Hematopoietic multipotent progenitor cell treated with erythropoietin and hydrocortisone succinate and interleukin-3 and kit ligand, for 15 days (in vitro differentiated cells): ENCODE measurements at regions not wholly inside any gene's neighbourhood (a gene's known extent, or its start where the extent isn't known, plus 50 kb on each side); places are given as distances from the start of the nearest gene placed in this dataset.
"Not testable (repeated sequence)": the region's sequence is repeated elsewhere in the genome, so short reads cannot be mapped to it uniquely, and the experiment has no call there.

Experiments used
- DNase-seq: peaks from one replicate; pipeline ENCODE4 v3.0.0-alpha.2; 2015; ENCODE audit warnings: low spot score

DNA sequence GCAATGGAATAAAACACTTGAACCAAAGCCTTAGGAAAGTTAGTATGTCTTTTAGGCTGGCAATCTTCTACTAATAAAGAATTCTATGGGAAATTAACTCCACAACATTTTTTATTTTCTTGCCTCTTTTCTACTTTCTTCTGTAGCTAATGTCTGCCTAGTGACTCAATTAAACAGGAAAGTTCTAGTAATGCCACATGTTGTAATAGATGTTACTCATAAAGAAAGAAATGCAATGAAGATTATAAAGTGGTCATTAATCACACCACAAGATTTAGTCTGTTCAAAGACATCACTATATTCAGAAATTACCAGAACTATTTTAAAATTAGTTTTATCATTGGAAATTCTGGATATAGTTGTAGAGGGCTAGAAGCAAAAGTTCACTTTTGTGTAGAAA is 329.7 kb downstream of the SI start:
- DNase-seq, result no peak

DNA sequence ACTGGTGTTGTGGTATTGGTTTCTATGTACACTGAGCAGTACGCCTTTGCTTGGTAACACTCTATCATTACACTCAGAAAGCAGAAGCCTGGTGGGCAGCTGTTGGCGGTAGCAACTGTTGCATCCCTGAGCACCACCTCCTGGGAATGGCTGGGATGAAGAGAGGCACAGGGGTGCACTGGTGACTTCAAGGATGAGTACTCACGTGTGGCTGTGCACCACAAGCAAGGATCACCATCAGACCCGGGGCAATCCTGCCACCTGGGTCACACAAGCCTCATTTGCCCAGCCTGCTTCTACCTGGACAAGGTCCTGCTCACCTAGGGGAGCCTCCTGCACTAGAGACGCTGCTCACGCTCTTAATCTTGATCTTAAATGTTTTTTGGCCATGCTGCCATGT is 336.4 kb downstream of the SI start:
- DNase-seq, result no peak

DNA sequence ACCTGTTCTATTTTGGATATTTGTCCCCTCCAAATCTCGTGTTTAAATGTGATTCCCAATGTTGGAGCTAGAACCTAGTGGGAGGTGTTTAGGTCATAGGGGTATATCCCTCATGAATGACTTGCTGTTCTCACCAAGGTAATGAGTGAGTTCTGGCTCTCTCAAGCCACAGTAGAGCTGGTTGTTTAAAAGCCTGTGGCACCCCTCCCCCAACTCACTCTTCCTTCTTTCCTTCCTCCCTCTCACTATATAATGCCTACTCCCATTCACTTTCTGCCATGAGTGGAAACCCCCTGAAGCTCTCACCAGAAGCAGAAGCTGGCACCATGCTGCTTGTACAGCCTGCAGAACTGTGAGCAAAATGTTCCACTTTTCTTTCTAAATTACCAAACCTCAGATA is 341.1 kb downstream of the SI start:
- no peak for DNase-seq

DNA sequence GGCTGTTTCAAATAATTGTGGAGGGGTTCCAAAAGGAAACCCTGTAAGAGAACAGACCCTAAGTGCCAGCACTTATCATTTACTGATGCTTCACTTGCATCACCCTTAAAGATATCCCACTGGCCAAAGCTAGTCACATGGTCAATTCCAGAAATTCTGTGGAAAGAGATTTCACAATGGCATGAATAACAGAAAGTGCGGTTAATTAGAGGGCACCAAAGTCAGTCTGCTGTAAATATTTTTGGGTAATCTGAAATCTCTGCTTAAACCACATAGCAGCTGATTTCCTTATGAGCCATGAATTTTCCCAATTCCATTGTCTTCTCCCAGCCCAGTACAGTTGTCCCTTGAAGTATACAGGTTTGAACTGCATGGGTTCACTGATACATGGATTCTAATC is 346.1 kb downstream of the SI start:
- DNase-seq, result no peak

DNA sequence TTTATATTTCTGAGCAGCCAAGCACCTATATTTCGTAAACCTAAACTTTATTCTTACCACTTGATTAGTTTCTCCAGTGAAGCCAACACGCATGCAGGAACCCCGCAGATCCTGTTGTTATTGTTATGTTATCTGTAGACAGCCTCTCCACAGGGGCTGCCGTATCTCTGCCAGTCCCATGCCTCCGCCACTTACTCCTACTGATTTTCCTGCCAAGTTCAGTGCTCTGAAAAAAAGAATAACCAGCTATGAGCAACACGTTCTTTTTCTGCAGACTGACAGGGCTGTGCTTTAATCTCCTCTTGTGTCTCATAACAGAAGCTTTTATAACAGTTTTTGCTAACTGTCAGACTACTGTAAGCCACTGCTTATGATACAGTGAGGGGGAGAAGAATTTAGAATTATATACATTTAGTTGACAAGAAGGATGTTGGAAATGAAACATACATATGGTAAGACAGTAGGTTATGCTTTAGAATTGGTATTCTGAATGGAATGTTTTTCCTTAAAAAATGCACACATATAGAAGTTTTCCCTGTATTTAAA is 347.4 kb downstream of the SI start:
- DNase-seq, result no peak

DNA sequence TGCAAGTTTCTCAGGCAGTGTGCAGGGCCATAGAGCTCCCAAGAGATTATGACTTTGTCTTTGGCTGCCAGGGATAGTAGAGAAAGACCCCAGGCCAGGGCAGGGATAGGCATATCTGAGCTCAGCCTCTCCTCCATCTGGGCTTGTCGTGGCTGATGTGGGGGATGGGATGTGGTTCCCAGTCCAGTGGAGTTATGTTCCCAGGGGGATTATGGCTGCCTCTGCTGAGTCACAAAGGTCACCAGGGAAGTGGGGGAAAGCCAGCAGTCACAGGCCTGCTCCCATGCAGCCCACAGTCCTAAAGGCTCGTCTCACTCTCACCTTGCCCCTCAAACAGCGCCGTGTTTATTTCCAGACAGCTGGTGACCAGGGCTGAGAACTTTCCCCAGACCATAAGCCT is 354.9 kb downstream of the SI start:
- DNase-seq, result no peak

DNA sequence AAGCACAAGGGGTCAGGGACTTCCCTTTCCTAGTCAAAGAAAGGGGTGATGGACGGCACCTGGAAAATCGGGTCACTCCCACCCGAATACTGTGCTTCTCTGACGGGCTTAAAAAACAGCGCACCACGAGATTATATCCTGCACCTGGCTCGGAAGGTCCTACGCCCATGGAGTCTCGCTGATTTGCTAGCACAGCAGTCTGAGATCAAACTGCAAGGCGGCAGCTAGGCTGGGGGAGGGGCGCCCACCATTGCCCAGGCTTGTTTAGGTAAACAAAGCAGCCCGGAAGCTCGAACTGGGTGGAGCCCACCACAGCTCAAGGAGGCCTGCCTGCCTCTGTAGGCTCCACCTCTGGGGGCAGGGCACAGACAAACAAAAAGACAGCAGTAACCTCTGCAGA is 375.5 kb downstream of the SI start:
- DNase-seq, result not testable (repeated sequence)

DNA sequence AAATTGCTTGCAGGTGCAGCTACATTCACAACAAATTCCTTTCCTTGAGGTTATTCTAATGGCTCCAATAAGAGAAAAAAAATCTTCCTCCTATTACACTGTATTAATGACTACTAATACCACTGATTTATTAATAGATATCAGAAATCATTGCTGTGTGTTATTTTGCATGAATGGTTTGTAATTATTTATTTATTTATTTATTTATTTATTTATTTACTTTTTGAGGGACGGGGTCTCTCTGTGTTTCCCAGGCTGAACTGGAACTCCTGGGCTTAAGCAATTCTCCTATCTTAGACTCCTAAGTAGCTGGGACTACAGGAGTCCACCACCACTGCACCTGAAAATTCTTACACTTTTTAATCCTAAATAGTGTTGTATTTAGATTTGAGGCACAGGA is 390.4 kb downstream of the SI start:
- DNase-seq, result no peak

DNA sequence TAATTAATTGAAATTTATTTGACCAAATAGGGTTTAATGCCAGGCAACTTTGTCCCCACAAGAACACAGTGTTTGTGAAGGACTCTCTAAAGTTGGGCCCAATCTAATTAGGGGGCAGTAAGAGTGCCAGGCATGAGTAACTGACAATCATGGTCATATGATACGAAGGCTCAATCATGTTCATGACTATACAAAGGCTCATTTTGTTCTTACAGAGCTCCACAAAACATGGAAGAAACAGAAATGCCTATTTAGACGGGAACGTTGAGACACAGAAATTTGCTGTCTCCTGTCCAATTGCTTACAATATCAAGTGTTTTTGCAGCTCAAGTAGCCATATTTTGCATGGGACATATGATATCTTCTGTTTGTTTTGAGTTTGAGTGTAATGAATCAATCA is 391.1 kb downstream of the SI start:
- no peak for DNase-seq

DNA sequence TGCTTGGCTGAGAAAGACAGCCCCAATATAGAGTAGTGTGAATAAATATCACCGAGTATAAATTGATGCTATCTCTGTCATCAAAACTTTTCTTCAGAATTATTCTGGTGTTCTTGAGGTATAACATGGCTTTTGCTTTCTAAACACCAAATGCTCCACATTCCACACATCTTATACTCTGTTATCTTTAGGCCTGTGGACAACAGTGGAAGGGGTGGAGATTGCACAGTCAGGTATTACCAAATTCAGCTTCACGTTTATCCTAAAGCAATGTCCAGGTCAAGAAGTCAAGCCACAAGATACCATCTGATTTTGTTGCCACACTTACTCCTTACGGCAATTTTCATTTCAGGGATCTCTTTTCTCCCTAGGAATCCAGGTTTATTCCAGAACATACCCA is 394.8 kb downstream of the SI start:
- no peak for DNase-seq

DNA sequence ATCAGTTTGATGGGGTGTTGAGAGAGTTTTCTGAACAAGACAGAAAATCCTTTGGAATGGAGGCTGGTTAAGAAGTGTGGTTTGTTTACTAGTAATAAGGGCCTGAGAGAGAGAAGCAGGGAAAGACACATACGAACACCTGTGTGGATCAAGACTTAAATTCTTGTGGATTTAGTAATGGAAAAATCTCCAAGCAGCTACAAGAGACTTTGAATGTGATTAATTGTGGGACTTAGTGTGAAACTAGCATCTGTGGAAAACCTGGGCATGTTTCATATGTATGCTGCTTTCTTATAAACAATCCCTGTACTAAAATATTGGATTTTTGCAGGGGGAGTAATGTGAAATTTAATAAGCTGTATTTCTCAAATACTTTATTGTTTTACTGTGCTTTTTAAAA is 399.1 kb downstream of the SI start:
- no peak for DNase-seq

DNA sequence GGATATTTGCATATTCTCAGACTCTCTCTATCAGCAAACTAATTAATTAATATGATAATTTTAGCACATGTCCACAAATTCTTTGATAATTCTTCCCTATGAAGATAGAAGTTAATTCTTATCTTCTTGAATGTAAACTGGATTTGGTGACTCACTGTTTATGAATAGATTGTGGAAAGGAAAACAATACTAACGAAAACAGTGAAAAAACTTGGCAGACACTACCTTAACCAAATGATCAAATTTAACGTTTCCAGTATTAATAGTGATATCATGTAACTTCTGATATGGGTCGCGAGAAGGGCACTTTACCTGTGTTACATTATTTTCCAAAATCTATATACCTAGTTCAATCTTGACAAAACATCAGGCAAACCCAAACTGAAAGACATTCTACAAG is 401.0 kb downstream of the SI start:
- DNase-seq, result no peak

DNA sequence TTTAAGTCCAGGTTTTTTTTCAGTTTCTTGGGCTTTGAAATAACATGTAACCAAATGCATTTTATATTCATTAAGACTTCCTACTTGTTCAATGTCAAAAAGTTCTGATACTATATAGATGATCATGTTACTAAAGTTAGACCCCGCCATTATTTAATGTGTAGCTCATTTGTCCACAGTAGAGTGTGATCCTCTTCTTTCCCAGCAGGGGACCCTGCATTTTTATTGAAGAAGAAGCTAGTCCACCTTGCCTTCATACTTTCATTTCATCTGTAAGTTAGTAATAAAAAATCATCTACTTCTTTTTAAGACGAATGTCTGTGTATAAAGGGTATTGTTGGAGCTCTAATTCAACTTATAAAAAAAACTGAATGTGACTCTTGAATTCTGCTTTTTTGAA is 404.6 kb downstream of the SI start:
- DNase-seq, result no peak

DNA sequence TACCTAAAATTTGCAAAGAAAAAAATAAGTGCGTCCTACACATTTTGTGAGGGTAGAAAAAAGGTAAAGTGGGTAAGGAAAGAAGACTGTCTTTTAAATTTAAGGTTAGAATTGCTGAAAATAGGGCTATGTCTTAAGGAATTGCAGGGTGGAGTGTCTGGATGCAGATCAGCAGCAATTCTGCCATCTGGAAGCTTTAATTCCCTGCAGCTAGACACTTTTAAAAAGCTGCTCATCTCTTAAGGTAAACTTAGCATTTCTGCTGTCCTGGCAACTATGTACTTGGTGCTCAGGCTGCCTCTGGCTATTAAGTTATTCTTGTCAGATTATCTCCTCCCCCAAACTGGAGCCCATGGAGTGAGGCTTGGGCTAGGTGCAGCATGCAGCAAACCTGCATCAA is 420.2 kb downstream of the SI start:
- no peak for DNase-seq

DNA sequence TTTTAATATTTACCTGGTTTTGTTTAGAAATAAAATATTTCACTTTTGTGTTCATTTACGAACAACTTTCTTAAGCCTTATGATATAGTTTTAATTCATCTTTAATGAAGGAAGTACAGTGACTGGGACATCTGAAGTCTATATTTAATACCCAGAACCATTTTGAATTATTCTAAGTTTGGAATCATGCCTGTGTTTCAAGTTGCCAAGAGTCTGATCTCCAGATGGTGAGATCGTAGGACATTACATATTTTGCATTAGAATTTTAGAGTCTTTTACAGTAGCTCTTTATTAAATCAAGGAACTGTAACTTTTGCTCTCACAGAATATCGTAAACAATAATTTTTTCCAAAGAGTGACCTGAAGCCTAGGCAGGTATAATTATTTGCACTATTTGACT is 420.7 kb downstream of the SI start:
- no peak for DNase-seq

DNA sequence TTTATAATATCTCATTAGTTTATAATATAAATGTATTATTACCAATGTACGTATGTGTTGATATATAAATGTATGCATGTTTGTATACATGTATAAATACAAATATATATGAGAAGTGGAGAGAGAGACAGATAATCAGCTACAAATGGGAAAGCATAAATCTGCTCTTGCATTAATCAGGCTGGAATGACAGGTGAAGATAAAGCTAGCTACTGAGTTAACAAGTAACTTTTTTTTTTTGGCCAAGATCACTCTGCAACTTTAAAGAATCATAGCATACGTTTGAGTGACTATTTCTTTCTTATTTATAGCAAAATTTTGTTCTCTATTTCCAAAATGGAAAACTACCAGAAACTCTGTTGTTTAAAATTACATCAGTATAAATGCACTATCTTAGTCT is 422.8 kb downstream of the SI start:
- no peak for DNase-seq

DNA sequence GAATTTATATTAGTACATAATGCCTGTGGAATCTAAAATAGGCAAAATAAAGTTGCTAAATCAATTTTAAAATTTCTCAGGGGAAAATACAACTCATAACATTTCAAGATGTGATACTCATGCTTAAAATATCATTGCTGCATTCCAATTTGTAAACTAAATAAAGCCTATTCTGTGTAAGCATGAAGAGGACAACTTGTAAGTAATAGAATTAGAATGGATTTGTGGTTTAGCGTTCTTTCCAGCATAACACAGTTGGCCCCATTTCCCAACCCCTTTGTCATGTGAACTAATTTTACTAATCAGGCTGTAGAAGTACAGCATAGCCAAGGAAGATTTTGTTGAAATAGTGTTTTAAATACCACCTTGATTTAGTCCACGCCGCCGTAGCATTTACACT is 437.2 kb downstream of the SI start:
- DNase-seq, result no peak

DNA sequence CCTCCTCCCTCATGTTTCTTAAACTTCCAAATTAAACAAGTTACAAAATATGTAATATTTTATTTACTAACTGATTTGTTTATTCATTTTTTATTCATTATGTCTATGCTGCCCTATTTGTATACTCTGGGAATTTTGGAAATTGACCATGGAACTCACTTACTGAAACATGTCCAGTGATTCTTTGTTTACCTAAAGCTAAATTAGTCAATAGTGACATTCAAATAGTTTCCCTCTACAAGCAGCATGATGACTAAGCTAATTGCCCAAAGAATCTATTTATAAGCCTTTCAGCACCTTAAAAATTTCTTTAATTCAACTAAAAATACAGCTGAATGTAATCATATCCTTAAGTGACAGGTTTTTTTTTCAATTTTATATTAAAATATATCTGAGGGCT is 437.7 kb downstream of the SI start:
- no peak for DNase-seq

DNA sequence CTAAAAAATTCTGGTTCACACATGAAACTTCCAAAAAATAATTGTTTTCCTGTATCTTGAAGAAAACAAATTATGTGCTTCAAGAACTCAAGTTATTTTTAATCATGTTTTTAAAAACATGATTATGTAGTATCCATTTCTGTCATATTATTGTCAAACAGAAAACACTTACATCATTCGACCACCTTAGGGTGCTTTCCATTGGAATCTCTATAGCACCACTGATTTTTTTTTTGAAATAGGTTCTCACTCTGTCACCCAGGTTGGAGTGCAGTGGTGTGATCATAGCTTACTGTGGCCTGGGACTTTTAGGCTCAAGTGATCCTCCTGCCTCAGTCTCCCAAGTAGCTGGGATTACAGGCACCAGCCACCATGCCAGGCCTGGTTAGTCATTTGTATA is 457.3 kb downstream of the SI start:
- DNase-seq, result no peak

DNA sequence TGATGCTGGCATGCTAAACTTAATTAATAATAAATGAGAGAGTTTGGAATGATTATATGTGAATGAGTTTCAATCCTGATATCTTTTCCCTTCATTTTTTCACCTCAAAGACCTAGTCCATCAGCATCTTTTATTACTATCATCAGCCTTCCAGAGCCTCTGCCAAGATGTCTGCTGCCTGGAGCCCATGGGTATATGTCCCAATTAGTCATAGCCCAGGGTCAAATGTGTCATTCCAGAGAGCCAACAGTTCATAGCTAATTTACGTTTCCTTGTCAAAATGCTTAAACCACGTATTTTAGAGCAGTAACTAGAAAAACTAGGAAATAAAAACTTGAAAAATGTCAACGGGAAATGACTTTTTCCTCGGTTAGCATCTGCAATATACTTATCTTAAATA is 457.9 kb downstream of the SI start:
- no peak for DNase-seq

DNA sequence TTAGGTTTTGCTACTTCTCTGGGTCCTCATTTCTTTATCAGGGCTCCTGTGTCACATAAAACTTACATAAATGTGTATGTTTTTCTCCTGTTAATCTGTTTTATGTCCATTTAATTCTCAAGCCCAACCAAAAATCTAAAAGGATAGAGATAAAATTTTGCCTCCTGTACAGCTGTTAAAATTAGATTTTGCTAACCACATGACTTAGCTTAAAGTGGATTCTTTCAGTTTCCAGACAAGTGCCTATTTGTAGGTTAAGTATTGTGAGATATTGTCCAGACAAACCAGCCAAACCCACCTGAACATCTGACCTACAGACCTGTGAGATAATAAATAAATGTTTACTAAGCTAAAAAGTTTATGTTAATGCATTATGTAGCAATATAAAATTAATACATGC is 465.5 kb downstream of the SI start:
- no peak for DNase-seq

DNA sequence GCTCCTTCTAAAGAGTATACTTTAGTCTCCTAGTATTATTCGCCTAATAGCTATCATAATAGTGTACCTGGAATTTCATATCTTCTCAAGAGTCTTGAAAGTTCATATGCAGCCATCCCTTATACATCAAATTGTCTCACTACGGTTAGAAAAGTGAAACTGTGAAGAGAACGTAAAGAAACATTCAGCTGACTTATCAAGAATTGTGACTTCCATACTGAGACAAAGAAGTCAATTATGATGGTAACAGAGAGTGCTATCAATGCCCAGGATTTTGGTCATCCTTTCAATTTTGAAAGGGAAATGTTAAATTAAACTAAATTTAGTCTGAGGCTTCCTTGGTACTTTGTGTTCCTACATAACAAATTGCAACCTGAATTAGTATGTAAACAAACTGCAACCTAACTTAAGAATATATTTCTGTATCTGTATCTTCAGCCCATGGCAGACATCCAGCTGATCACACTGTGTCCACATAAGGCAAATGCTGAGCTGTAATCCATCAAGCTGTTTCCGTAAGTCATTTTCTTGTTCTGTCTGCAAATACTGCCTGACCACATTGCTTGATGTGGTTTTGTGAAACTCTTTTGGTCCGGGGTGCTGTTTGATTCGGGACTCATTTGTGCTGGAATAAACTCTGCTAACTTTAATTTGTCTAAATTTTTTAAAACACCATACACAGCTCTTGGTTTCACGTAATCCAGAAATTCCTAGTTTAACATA is 469.6 kb downstream of the SI start:
- no peak for DNase-seq

DNA sequence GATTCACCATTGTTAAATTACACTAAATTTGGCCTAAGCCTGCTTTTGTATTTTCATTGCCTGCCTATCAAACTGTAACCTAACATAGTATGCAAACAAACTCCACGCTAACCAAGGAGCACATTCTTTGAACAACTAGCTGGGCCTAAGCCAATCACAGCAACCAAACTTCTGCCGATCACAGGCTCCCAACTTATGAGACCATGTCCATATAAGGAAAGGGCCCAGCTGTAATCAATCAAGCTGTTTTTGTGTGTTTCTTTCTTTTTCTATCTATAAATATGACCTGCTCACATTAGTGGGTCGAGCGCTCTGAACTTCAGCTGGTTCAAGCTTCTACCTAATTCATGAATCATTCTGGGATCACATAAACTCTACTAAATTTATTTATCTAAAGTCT is 473.6 kb downstream of the SI start:
- no peak for DNase-seq

DNA sequence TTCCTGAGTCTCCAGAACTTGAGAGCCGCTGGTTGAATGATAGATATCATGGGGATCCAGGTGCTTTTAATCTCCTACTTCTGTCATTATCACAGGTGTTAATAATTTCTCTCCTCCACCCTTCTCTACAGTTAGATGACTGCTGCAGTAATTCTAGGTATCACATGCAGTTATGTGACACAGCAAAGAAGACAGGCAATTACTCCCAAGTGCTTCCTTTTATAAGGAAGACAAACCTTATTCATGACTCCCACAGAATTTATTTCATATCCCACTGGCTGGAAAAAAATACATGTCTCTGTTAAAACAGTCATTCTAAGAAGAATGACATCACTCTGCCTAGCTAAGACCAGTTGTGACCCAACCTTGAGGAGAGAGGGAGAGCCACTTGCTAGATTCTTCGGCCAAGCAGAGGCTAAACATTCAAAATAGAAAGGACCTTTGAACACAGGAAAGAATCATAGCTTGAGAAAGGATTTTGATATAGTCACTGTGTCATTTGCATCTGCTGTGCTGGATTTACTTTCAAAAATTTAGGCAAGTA is 500.6 kb downstream of the SI start:
- no peak for DNase-seq
